ENCODE measurements at regions not wholly inside any gene's neighbourhood (a gene's known extent, or its start where the extent isn't known, plus 50 kb on each side); places are given as distances from the start of the nearest gene placed in this dataset.

GRCh38 chr15:38894243-38894948, 329.8 kb upstream of the RASGRP1 start:
- Histone ChIP-seq H4K8ac (ENCODE audit: low read depth, low read length) (no peak overlapping the region), H3K27ac (replicated peaks; ENCODE audit: low read length) (no peak overlapping the region), H4K91ac (ENCODE audit: low read depth, low read length, poor library complexity) (no peak overlapping the region), H2BK12ac (ENCODE audit: low read length) (no peak overlapping the region), H2AFZ (ENCODE audit: low read length) (no peak overlapping the region), H3K36me3 (replicated peaks in 1 of 2; ENCODE audit: control insufficient read depth in 2 of 2, insufficient read depth in 2 of 2, low read length in 2 of 2) (no peaks in the 10 kb centered on the region), H2BK120ac (ENCODE audit: low read depth, low read length) (no peak overlapping the region), H3K14ac (ENCODE audit: low read length) (no peak overlapping the region), H3K79me1 (ENCODE audit: low read depth, low read length) (no peaks in the 10 kb centered on the region), H3K9me3 (replicated peaks in 1 of 2; ENCODE audit: control insufficient read depth in 2 of 2, insufficient read depth in 1 of 2, low read depth in 1 of 2, low read length in 2 of 2) (no peaks in the 10 kb centered on the region), H3K27me3 (ENCODE audit: control insufficient read depth in 3 of 3, insufficient read depth in 3 of 3, low read depth in 1 of 3, low read length in 3 of 3) (no peaks in the 10 kb centered on the region), H3K9ac (ENCODE audit: low read depth, low read length, poor library complexity) (no peak overlapping the region), H3K23ac (ENCODE audit: low read depth, low read length, poor library complexity) (no peak overlapping the region), H3K4ac (ENCODE audit: low read length) (no peak overlapping the region), H2BK5ac (ENCODE audit: low read length) (no peak overlapping the region), H3K4me1 (ENCODE audit: control insufficient read depth in 2 of 2, insufficient read depth in 1 of 2, low read depth in 1 of 2, low read length in 2 of 2) (no peaks in the 10 kb centered on the region), H3K18ac (ENCODE audit: low read length) (no peak overlapping the region), H2AK5ac (ENCODE audit: low read depth, low read length) (no peak overlapping the region), H2BK15ac (ENCODE audit: low read length) (no peak overlapping the region), H3K4me2 (ENCODE audit: insufficient read depth, low read length, poor library complexity, severe bottlenecking) (no peak overlapping the region), H3K4me3 (ENCODE audit: low read length in 2 of 2) (no peak overlapping the region)
- DNase-seq (ENCODE audit: low spot score), result no peak
- no CpG with 5 or more reads among the region's 2 CpGs for WGBS, 2 donors (ENCODE audit: extremely low coverage in 2 of 2, insufficient read length in 2 of 2, insufficient replicate concordance in 1 of 2)

- Histone ChIP-seq H2BK15ac (ENCODE audit: low read length) (no peak overlapping the region), H3K4me1 (ENCODE audit: control insufficient read depth in 2 of 2, insufficient read depth in 1 of 2, low read depth in 1 of 2, low read length in 2 of 2) (no peaks in the 10 kb centered on the region), H2BK120ac (ENCODE audit: low read depth, low read length) (no peak overlapping the region), H3K4ac (ENCODE audit: low read length) (no peak overlapping the region), H3K9me3 (replicated peaks in 1 of 2; ENCODE audit: control insufficient read depth in 2 of 2, insufficient read depth in 1 of 2, low read depth in 1 of 2, low read length in 2 of 2) (no peaks in the 10 kb centered on the region), H4K91ac (ENCODE audit: low read depth, low read length, poor library complexity) (no peak overlapping the region), H3K4me2 (ENCODE audit: insufficient read depth, low read length, poor library complexity, severe bottlenecking) (no peak overlapping the region), H2BK12ac (ENCODE audit: low read length) (no peak overlapping the region), H2AFZ (ENCODE audit: low read length) (no peak overlapping the region), H3K9ac (ENCODE audit: low read depth, low read length, poor library complexity) (no peak overlapping the region), H3K14ac (ENCODE audit: low read length) (no peak overlapping the region), H3K27ac (replicated peaks; ENCODE audit: low read length) (no peak overlapping the region), H3K4me3 (ENCODE audit: low read length in 2 of 2) (no peak overlapping the region), H4K8ac (ENCODE audit: low read depth, low read length) (no peak overlapping the region), H2BK5ac (ENCODE audit: low read length) (no peak overlapping the region), H3K23ac (ENCODE audit: low read depth, low read length, poor library complexity) (no peak overlapping the region), H3K27me3 (ENCODE audit: control insufficient read depth in 3 of 3, insufficient read depth in 3 of 3, low read depth in 1 of 3, low read length in 3 of 3) (no peaks in the 10 kb centered on the region), H2AK5ac (ENCODE audit: low read depth, low read length) (no peak overlapping the region), H3K18ac (ENCODE audit: low read length) (no peak overlapping the region), H3K36me3 (replicated peaks in 1 of 2; ENCODE audit: control insufficient read depth in 2 of 2, insufficient read depth in 2 of 2, low read length in 2 of 2) (no peaks in the 10 kb centered on the region), H3K79me1 (ENCODE audit: low read depth, low read length) (no peaks in the 10 kb centered on the region)
- WGBS, 2 donors (ENCODE audit: extremely low coverage in 2 of 2, insufficient read length in 2 of 2, insufficient replicate concordance in 1 of 2), result no CpG with 5 or more reads among the region's 5 CpGs
- DNase-seq (ENCODE audit: low spot score), result no peak
Measured at GRCh38 chr15:38895326-38896255, 331.0 kb upstream of the RASGRP1 start.

GRCh38 chr15:38896647-38897046, 332.0 kb upstream of the RASGRP1 start:
- Histone ChIP-seq H3K4me3 (ENCODE audit: low read length in 2 of 2) (no peak overlapping the region), H3K4ac (ENCODE audit: low read length) (no peak overlapping the region), H2AFZ (ENCODE audit: low read length) (no peak overlapping the region), H2BK15ac (ENCODE audit: low read length) (no peak overlapping the region), H3K79me1 (ENCODE audit: low read depth, low read length) (no peaks in the 10 kb centered on the region), H3K27me3 (ENCODE audit: control insufficient read depth in 3 of 3, insufficient read depth in 3 of 3, low read depth in 1 of 3, low read length in 3 of 3) (no peaks in the 10 kb centered on the region), H3K9ac (ENCODE audit: low read depth, low read length, poor library complexity) (no peak overlapping the region), H4K91ac (ENCODE audit: low read depth, low read length, poor library complexity) (no peak overlapping the region), H3K4me1 (ENCODE audit: control insufficient read depth in 2 of 2, insufficient read depth in 1 of 2, low read depth in 1 of 2, low read length in 2 of 2) (no peaks in the 10 kb centered on the region), H3K27ac (replicated peaks; ENCODE audit: low read length) (no peak overlapping the region), H3K4me2 (ENCODE audit: insufficient read depth, low read length, poor library complexity, severe bottlenecking) (no peak overlapping the region), H2AK5ac (ENCODE audit: low read depth, low read length) (no peak overlapping the region), H3K36me3 (replicated peaks in 1 of 2; ENCODE audit: control insufficient read depth in 2 of 2, insufficient read depth in 2 of 2, low read length in 2 of 2) (no peaks in the 10 kb centered on the region), H3K9me3 (replicated peaks in 1 of 2; ENCODE audit: control insufficient read depth in 2 of 2, insufficient read depth in 1 of 2, low read depth in 1 of 2, low read length in 2 of 2) (no peaks in the 10 kb centered on the region), H3K23ac (ENCODE audit: low read depth, low read length, poor library complexity) (no peak overlapping the region), H2BK12ac (ENCODE audit: low read length) (no peak overlapping the region), H2BK5ac (ENCODE audit: low read length) (no peak overlapping the region), H4K8ac (ENCODE audit: low read depth, low read length) (no peak overlapping the region), H3K14ac (ENCODE audit: low read length) (no peak overlapping the region), H3K18ac (ENCODE audit: low read length) (no peak overlapping the region), H2BK120ac (ENCODE audit: low read depth, low read length) (no peak overlapping the region)
- no peak for DNase-seq (ENCODE audit: low spot score)
- WGBS, 2 donors (ENCODE audit: extremely low coverage in 2 of 2, insufficient read length in 2 of 2, insufficient replicate concordance in 1 of 2), result no CpG with 5 or more reads among the region's 1 CpG

GRCh38 chr15:38897551-38897950, 332.9 kb upstream of the RASGRP1 start:
- Histone ChIP-seq H3K23ac (ENCODE audit: low read depth, low read length, poor library complexity) (no peak overlapping the region), H3K4ac (ENCODE audit: low read length) (no peak overlapping the region), H3K4me1 (ENCODE audit: control insufficient read depth in 2 of 2, insufficient read depth in 1 of 2, low read depth in 1 of 2, low read length in 2 of 2) (no peaks in the 10 kb centered on the region), H4K91ac (ENCODE audit: low read depth, low read length, poor library complexity) (no peak overlapping the region), H3K27ac (replicated peaks; ENCODE audit: low read length) (no peak overlapping the region), H3K27me3 (ENCODE audit: control insufficient read depth in 3 of 3, insufficient read depth in 3 of 3, low read depth in 1 of 3, low read length in 3 of 3) (no peaks in the 10 kb centered on the region), H3K36me3 (replicated peaks in 1 of 2; ENCODE audit: control insufficient read depth in 2 of 2, insufficient read depth in 2 of 2, low read length in 2 of 2) (no peaks in the 10 kb centered on the region), H3K4me3 (ENCODE audit: low read length in 2 of 2) (no peak overlapping the region), H3K9me3 (replicated peaks in 1 of 2; ENCODE audit: control insufficient read depth in 2 of 2, insufficient read depth in 1 of 2, low read depth in 1 of 2, low read length in 2 of 2) (no peaks in the 10 kb centered on the region), H4K8ac (ENCODE audit: low read depth, low read length) (no peak overlapping the region), H2BK5ac (ENCODE audit: low read length) (no peak overlapping the region), H2BK120ac (ENCODE audit: low read depth, low read length) (no peak overlapping the region), H2AK5ac (ENCODE audit: low read depth, low read length) (no peak overlapping the region), H3K79me1 (ENCODE audit: low read depth, low read length) (no peaks in the 10 kb centered on the region), H3K4me2 (ENCODE audit: insufficient read depth, low read length, poor library complexity, severe bottlenecking) (no peak overlapping the region), H2AFZ (ENCODE audit: low read length) (no peak overlapping the region), H2BK15ac (ENCODE audit: low read length) (no peak overlapping the region), H3K9ac (ENCODE audit: low read depth, low read length, poor library complexity) (no peak overlapping the region), H3K18ac (ENCODE audit: low read length) (no peak overlapping the region), H3K14ac (ENCODE audit: low read length) (no peak overlapping the region), H2BK12ac (ENCODE audit: low read length) (no peak overlapping the region)
- no CpG with 5 or more reads among the region's 1 CpG for WGBS, 2 donors (ENCODE audit: extremely low coverage in 2 of 2, insufficient read length in 2 of 2, insufficient replicate concordance in 1 of 2)
- DNase-seq (ENCODE audit: low spot score), result no peak

Measured in neuronal stem cell (in vitro differentiated cells).